NOMO-1 (cell line): ENCODE measurements at regions not wholly inside any gene's neighbourhood (a gene's known extent, or its start where the extent isn't known, plus 50 kb on each side); places are given as distances from the start of the nearest gene placed in this dataset.
A peak's percentile ranks its signal among the peaks of the same experiment; 100 is the strongest.

Source experiments
- DNase-seq, 2 experiments: peaks; one replicate each; lab custom pipeline; 2025; ENCODE audit not compliant: unreplicated experiment in 2 of 2; lab: John Stamatoyannopoulos, UW

DNA sequence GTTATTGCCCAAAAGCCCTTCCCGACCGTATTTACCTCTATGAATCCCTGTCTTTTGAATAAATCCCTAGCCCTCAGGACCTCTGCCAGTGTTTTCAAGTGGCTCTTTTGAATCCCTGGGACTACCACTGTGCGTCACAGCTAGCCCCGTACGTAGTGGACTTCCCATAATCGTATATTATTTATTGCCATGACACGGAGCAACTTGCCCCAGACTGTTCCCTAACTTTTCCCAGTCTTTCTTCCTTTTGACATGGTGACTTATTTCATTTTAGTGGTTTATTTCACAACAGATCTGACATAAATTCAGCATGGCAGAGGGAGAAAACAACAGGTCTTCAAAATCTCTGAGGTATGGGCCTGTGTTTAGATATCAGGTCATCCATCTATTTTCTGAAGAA is 318.6 kb upstream of the KLF6 start:
- no peak for DNase-seq

DNA sequence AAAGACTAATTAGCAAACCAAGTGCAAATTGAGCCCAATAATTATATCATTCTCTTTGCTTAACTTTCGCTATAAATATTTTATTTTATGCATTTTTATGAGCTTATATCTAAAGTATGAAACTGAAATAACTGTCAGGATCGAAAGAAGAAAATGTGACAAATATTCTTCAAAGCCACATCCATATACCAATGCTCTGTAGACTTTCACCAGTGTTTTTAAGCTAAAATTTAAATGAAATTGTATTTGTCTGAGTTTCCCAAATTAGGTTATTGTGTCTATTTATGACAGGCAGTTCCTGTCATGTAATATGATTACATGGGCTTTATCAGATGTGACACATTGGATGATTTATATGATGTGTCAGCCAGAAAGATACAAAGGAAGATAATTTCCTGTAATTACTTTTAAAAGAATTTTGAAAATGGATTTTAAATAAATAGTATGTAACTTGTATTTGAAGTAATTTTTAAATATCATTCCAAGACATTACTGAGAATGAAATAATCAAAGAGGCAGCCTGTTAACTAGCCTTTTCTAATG is 317.9 kb upstream of the KLF6 start:
- DNase-seq: no peak

DNA sequence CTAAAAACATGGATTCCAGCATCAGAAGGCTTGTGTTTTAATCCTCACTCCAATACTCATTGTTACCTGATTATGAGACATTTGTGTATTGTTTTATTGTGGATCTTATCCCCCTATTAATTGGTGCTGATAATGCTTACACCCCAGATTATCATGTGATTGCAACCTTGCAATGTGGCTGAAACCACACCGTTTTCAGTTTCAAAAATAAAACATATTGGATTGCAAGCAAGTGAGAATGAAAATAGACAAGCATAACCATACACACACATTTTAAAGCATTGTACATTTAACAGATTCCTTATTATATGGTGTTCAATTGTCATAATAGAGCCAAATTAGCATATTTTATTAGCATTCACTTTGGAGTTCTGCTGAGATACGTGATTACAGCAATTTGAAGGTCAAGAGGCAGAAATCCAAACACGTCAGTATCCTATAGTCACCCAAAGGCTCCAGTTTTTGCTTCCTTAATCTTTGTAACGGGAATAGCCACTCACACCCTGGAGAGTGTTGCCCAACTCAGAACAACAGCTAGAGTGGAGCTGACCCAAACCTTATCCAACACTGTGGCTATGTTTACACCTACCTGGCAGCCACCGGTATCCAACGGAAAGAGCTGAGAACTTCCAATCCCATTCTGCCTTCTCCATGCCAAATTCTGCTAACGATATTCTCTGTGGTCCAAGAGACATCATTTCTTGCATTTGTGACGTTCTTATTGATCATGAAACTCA is 317.1 kb upstream of the KLF6 start:
- DNase-seq: no peak

DNA sequence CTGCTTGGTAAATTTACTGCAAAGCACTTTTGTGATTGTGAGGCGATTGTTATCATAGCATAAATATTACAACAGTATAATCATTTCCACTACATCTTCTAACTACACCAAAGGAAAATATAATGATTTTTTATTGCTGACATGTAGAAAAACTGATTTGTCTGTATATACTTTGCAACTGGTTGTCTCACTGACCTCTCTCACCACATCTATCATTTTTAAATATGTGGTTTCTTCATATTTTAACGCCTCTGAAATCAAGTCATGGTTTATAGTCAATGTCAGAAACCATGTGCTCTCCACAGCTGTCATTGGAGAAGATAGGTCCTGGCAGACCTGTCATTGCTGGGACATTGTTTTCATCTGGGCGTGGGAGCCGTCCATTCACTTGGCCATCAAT is 315.4 kb upstream of the KLF6 start:
- no peak for DNase-seq

DNA sequence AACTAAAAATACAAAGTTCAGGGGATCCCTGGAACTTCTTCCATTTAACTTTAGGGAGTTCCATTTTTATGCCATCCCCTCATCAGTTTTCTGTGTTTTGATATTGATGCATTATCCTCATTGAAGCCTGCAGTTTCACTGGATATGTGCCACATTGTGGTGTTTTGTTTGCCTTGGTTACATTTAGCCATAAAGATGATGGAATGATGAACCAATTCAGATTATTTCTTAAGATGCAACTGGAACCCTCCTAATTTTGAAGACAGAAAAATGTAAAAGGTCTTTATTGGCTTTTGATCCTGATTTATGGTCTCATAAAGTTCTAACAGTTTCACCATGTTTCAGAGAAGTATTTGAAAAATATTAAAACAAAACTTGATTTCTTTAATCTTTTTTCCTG is 314.2 kb upstream of the KLF6 start:
- no peak for DNase-seq

DNA sequence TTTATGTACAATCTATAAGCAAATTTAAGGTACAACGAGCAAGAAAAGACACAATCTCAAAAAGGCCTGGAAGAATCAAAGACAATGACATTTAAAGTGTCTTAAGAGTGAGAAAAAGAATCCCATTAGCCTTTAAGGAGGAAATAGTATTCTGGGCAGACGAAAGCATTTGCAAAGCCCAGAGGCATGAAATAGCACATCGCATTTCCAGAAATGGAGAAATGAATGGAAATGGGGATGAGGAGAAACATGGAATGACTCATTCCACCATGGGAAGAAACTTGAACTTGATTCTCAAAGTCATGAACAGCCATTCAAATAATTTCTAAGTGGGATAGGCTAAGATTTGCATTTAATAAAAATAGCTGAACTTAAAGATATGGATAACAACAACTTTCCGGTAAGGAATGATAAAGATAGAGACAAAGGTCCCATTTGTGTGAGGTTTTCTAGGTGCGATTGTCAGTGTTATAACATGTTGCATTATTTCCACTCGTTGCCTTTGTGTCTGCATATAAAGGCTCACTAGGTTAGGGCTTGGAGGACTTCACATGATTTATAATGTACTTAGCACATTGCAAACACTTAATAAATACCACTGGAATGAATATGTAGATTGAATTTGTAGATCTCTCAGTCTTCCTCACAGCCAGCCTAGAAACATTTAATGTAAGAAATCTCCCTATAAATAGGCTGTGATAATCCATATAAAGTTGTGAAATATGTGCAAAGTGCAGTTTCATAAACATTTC is 310.3 kb upstream of the KLF6 start:
- no peak for DNase-seq

DNA sequence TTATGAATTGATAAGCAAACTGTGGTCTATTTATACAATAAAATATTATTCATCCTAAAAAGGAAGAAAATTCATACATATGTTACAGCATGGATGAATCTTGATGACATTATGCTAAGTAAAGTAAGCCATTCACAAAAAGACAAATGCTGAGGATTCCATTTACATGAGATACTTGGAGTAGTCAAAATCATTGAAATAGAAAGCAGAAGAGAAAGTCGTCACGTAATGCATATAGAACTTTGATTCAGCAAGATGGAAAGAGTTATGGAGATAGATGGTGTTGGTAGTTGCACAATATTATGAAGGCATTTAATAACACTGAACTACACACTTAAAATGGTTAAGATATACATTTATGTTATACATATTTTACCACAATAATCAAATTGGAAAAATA is 309.7 kb upstream of the KLF6 start:
- DNase-seq: peak in 1 of 2 experiments; percentile 59

DNA sequence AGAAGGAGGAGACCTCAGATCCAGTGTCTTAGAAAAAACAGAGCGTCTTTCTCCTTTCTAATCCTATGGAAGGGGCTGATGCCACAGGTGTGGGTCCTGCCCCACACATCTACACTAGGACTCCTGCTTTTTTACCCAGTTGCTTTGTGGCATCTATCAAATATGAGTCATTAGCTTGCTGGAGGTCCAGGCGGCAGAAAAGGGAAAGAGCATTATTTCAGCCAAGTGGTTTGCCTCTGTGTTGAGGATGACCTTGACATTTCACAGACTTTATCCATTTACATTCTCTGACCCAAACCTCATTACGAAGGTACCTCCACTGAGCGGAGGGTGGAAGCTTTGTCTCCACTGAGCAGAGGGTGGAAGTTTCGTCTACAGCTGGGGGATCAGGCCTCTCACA is 308.4 kb upstream of the KLF6 start:
- no peak for DNase-seq

DNA sequence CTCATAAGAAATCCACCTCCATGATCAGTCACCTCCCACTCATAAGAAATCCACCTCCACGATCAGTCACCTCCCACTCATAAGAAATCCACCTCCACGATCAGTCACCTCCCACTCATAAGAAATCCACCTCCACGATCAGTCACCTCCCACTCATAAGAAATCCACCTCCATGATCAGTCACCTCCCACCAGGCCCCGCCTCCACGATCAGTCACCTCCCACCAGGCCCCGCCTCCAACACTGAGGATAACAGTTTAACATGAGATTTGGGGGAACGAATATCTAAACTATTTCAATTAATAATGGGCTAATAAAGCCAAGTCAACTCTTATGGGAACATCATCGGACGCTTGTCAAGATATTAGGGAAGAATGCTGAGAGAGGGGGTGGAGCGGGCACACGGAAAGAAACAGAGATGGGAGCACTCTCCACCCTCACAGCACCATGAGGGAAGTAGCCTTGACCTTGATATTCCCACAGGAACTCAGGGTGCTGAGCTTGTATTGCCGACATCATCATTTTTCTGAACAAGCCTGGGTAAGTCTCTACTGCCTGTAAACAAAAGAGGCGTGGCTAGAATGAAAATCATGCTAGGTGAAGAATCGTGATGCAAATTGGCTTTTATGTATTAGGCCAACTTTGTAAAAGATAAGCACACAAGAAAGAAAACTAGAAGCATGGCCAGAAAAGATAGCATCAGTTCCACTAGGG is 303.5 kb upstream of the KLF6 start:
- no peak for DNase-seq

DNA sequence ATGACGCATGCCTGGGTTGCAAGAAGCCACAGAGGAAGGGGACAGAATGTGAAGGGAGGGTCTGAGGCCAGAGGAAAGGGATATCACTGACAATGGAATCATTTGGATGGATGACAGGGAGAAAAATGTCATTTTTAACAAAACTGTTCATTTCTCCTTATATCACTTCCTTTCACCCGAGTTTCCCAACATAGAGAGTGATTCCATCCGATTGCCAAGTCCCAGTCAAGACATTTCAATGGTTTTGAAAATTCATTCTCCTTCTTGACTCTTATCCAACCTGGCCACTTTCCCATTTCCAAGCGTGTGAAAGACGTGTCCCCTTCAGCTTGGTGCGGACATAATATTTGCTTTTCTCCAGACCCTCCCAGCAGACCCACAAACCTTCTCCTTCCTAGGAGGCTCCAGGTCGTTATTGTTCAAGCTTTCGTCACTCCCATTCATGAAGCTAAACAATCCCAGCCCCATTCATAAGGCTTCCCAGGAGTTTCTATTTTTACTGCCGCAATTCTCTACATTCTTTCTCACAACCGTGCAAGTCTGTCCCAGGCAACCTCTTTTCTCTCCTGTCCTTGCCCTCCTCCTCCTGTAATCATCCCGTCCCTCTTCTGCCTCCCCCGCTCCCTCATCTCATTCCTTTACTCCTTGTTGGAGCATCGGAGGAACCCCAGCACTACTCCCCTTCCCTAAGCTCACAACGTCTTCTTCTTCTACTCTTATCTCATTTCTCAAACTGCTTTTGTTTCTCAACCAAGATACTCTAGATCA is 301.3 kb upstream of the KLF6 start:
- no peak for DNase-seq

DNA sequence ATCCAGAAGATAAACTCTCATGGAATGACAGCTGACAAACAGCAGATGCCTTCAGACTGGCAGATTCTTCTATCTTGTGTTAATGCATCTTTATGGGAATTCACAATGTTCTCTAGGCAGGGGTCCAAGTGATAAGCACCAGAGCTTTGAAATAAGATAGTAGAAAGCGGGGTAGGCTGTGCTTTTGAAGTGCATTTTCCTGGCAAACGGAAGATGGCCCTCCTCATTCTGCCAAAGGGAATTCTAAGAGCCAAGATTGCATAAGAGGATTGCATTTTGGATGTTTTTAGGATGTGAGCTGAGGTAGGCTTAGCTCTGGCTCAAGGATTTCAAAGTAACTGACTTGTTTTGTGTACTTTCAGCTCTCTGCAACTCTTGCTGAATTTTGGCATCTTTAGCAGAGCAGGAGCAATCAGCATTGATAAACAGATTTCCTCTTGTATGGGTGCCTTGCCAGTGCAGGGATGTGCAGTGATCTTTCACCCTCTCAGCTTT is 298.5 kb upstream of the KLF6 start:
- DNase-seq: no peak

DNA sequence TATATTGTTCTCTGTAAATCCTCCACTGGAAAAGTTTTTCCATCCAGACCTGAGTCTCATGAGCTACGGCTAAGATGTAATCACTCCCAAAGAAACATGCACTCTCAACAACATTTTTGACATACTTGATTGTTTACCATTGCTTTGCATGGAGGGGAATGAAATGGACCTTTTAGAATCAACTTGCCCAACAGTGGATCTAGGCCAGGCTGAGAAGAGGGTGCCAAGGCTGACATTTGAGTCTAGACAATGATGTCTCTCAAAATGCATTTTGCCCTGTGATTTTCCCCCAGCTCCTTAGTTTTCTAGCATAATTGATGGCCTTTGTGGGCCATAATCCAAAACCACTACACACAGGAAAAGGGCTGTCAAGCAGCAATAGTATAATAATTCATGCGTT is 297.9 kb upstream of the KLF6 start:
- no peak for DNase-seq

DNA sequence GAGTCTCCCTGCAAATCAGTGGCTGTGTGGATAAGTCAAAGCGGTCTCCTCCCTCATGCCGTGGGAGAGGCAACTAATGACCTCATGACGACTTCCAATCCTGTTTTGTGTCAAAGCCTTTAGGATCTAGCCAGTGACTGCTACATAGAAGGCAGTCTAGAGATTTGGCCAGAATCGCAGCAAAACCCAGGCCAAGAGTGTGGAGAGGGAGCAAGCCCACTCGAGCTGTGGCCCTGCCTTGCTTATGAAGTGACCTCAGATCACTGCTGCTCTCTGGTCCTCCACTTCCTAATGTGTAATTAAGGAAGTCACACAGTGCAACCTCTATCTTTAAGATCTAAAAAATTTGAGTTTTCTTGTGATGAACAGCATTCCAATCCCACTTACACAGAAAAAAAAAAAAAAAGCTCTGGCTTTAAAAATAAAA is 296.7 kb upstream of the KLF6 start:
- no peak for DNase-seq

DNA sequence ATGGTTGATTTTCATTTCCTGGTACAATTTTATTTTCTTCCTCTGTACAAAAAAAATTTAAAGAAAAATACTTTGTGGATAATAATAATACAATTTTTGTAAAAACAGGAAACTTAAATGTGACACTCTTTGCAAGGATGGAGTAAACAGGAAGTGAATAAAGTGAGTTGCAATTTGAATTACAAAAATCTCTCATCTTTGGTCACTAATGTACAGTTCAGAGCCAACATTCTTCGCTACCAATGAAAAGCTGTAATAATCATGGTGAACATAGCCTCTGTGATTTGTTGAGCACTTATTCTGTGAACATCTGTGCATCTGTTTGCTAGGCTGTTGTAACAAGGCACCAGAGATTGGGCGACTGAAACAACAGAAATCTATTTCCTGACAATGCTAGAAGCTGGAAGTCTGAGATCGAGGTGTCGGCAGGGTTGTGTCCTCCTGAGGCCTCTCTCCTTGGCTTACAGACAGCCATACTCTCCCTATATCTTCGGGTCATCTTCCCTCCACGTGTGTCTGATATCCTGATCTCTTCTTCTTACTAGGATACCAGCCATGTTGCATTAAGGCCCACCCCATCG is 295.3 kb upstream of the KLF6 start:
- no peak for DNase-seq

DNA sequence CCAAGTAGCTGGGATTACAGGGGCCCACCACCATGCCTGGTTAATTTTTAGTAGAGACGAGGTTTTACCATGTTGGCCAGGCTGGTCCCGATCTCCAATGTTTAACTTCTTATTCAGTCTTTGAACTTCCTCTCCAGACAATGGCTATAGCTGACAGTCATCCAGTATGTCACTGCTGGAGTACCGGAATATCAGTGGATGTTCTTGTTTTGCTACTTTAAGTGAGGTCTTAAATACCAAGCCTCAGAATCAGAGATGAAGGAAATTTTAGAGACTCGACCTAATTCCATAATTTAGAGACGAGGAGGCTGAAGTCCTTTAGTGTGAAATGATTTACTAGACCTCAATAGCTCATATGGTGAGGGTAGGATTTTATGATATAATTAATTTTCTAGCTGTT is 294.8 kb upstream of the KLF6 start:
- no peak for DNase-seq

DNA sequence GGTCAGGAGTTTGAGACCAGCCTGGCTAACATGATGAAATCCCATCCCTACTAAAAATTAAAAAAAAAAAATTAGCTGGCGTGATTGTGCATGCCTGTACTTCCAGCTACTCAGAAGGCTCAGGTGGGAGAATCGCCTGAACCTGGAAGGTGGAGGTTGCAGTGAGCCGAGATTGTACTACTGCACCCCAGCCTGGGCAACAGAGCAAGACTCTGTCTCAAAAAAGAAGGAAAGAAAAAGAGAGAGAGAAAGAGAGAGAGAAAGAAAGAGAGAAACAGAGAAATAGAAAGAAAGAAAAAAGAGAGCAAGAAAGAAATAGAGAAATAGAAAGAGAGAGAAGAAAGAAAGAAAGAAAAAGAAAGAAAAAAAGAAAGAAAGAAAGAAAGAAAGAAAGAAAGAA is 292.8 kb upstream of the KLF6 start:
- no peak for DNase-seq

DNA sequence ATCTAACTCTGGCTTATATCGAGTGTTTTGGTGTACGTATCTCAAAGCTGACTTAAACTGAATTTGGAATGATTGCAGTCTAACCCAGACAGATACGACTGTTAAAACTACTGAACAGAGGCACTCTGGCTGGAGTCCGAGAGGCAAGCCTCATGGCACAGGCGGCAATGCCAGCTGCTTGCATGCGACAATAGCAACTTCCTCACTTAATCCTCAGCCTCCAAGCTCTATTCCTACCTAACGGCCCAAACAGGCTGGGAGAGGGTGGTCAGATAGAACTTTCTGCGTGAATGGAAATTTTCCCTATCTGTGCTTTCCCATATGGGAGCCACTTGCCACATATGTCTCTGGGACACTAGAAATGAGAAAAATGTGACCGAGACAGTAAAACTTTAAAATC is 292.0 kb upstream of the KLF6 start:
- no peak for DNase-seq

DNA sequence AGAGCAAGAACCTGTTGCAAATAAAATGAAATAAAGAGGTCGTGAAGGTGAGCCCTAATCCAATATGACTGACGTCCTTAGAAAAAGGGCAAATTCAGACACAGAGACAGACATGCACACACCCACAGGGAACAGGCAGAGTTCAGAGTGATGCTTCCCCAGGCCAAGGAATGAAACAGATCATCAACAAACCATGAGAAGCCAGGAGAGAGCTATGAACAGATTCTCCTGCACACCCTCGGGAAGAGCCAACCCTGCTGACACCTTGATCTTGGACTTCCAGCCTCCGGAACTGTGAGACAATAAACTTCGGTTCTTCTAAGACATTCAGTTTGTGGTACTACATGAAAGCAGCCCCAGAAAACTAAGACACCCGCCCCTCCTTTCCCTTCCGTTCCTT is 290.4 kb upstream of the KLF6 start:
- no peak for DNase-seq

DNA sequence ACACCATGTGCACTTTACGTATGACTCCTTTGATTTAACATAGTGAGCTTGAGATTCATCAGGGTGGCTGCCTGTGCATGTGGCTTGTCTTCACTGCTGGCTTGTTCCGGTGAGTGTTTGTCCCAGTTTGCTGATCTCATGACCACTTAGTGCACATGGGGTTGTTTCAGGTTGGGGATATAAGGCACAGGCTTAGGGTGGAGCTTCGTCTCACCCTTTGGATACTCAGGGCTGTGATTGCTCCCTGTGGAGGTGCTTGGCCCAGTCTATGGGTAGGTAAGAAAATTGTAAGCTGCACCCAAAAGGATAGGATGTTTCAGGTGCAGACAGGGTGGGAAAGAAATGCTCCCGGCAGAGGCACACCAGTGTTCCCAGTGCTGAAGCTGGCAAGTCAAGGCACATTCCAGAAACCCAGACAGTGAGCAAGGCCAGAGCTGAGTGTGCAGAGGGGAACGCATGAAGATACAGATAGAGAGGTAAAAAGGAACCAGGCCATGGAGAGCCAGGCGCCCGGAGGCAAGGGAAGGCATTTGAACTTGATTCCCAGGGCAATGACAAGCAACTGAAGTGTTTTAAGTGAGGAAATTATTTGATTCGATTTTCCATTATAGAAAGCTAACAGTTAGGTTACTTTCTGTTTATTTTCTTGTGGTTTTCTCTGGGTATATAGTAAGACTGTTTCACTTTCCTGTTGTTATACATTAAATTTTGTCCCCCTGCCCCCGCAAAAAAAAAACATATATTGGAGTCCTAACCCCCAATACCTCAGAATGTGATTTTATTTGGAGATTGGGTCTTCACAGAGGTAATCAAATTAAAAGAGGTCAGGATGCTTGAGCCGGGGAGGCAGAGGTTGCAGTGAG is 289.8 kb upstream of the KLF6 start:
- no peak for DNase-seq
